NCI-H2029 (cell line): ENCODE measurements at regions not wholly inside any gene's neighbourhood (a gene's known extent, or its start where the extent isn't known, plus 50 kb on each side); places are given as distances from the start of the nearest gene placed in this dataset.

Experiments used
- DNase-seq: peaks from one replicate; lab custom pipeline; 2025; lab: John Stamatoyannopoulos, UW

- DNase-seq = no peak
Observed at GRCh38 chr12:126198516-126198915, 1133.3 kb downstream of the AACS start.

DNA sequence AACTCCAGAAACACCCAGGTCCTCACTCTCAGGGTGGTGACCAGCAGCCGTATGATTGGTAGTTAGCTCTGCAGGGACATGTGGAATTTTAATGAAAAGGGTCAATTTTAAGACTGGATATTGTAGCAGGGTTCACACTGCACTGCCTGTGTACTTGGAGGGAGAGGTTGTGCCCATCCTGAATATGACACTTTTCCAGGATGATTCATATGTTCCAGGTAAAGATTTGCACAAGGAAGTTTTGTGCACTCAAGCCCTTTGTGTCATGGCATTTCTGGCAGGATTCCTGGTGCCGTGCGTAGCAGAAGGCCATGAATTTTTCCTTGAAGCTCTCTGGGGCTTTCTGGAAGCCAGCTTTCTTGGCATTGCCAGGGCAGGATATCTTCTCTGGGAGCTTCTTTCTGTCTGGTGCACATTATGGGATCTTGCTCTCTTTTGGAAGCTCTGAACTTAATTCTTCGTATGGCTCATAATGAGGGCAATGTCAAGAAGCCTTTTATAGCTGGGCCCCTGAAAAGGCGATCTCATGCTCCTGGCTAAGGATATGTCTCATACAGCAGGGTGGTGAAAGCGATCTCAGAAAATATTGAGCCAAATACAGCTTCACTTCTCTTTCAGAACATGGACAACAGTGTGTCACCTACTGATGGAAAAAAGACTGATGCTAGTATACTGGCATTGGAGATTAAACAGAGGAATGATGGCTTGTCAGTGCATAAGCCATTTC lies 1133.9 kb downstream of the AACS start:
- no peak for DNase-seq

- DNase-seq = peak; percentile 8
Observed at GRCh38 chr12:126201981-126202537, 1136.8 kb downstream of the AACS start.

- DNase-seq = no peak
Observed at GRCh38 chr12:126204326-126204725, 1139.1 kb downstream of the AACS start.

- no peak for DNase-seq
Observed at GRCh38 chr12:126210026-126210425, 1144.8 kb downstream of the AACS start.

DNA sequence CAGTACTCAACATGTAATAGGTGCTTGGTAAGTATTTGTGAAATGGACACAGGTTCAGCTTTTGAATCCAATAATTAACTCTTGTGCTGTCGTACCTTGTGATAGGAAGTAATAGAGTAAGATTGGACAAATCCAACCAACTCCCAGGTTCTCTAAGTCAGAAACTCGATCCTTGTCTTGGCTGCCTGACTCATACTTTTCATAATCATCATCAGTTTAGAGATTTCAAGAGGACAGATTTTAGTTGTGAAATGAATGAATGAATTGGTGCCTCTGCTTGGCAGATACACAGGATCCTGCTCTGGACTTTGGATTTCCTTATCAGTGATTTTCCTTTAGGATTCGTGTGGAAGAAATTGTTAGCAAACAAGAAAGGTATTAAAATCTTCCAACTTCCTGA lies 1145.2 kb downstream of the AACS start:
- no peak for DNase-seq

GRCh38 chr12:126212824-126213223 lies 1147.6 kb downstream of the AACS start:
- no peak for DNase-seq

DNA sequence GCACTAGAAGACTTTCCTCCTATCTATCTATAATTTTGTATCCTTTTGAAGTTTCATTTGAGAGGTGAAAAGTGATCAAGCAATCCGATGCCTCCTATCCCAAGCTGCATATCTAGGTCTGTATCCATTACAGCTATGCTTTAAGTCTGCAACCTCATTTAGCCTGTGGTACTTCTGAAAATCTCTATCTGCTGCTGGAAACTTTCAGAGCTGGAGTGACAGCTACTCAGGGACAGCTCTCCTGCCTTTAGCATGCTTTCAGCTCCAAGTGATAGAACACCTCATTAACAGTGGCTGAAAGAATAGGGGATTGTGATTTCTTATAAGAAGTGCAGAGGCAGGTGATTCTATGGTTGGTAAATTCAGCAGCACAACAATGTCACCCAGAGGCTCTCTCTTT lies 1153.5 kb downstream of the AACS start:
- DNase-seq = no peak

- no peak for DNase-seq
Observed at GRCh38 chr12:126219139-126219538, 1153.9 kb downstream of the AACS start.

GRCh38 chr12:126219654-126220279 lies 1154.5 kb downstream of the AACS start:
- DNase-seq = no peak

DNA sequence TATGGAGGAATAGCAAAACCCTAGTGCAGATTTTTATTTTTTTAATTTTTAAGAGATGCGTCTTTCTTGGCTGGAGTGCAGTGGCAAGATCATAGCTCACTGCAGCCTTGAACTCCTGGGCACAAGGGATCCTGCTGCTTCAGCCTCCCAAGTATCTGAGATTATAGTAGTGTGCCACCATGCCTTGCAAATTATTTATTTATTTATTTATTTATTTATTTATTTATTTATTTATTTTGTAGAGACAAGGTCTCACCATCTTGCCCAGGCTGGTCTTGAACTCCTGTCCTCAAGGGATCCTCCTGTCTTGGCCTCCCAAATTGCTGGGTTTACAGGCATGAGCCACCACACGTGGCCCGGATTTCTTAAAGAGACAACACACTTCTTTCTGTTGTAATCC lies 1158.8 kb downstream of the AACS start:
- DNase-seq = no peak

GRCh38 chr12:126228936-126229335 lies 1163.7 kb downstream of the AACS start:
- no peak for DNase-seq

DNA sequence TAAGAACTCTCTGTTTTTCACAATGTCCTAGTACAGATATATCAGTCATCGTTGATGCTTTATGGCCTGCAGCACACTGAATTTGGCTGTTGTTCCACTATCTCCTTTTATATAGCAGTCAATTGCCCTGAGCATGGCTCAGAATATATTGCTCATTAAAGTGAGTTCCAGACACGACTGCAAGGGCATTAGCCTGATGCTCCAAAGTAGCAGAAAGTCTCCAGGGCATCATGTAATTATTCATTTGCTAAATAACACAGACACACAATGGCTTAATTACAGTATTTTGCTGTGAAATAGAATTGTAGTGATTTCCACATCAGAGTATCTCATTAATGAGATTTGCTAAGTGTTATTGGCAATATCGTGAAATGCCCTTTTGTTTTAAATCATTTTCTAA lies 1167.5 kb downstream of the AACS start:
- DNase-seq = no peak

DNA sequence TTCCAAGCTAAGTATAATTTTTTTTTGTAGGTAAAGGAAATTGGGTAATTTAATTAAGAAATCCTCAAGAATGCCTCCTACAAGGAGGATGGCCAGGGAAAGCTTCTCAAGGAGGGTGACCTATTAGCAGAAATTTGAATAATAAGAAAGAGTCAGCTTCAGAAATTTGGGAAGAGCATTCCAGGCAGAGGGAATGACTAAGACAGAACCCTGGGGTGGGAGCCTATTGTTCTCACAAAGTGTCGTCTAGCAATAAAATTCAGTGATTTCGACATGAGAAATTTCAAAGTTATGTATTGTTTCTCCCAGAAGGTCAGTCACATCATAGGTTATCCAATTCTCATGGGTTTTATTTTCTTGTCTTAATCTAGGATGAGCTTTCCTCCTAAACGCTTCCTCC lies 1168.4 kb downstream of the AACS start:
- DNase-seq = no peak

GRCh38 chr12:126243814-126244440 lies 1178.7 kb downstream of the AACS start:
- DNase-seq = no peak

GRCh38 chr12:126247936-126248335 lies 1182.7 kb downstream of the AACS start:
- DNase-seq = no peak

DNA sequence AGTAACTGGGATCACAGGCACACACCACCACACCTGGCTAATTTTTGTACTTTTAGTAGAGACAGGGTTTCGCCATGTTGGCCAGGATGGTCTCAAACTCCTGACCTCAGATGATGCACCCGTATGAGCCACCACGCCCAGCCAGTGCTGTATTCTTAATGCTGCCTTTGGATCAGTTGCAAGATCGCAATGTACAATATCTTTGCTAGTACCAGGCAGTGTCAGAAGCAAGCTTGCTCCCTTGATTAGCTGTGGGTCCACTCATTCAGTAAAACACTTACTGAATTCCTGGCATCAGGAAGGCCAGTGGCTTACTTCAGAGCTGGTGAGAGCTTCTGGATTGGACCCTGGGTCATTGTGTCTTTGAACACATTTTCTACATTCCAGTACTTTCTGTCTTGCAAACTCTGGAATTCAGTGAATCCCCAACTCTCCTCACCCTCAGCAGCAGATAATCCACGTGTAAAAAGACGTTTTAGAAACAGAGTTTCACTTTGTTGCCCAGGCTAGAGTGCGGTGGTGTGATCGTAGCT lies 1183.7 kb downstream of the AACS start:
- no peak for DNase-seq

GRCh38 chr12:126258190-126258589 lies 1193.0 kb downstream of the AACS start:
- no peak for DNase-seq

DNA sequence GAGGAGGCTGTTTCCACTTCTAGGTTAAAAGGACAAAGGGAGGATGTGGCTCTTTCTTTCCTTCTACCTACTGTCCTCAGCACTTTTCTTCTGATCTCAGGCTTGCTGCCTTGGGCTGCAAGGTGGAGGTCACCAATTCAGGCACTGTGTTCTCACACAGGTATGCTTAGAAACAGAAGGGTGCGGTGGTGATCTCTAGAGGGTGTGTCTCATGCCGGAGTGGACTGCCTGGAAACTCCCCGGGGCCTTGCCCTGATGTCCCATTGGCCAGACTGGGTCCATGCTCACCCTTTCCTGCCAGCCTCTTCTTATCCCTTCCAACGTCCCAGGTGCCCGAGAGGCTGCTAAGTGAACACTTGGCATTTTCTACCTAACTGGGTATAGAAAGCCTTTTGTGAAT lies 1197.6 kb downstream of the AACS start:
- DNase-seq = no peak

DNA sequence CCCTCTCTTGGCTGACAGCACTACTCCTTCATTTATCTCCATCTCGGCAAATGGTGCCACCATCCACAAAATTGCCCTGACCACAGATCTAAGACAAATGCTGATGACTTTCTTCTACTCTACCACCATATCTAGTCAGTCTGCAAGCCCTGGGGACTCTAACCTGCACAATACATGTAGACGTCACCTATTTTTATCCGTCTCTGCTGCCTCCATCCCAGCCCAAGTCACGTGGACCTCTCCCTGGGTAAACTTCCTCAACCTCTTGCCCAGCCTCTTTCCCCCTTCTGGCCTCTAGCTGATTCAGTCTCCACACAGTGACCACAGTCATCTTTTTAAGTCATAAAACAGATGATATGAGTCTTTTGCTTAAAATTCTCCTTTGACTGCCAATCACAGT lies 1203.0 kb downstream of the AACS start:
- DNase-seq = no peak

GRCh38 chr12:126271159-126271558 lies 1205.9 kb downstream of the AACS start:
- no peak for DNase-seq

- no peak for DNase-seq
Observed at GRCh38 chr12:126282691-126283090, 1217.5 kb downstream of the AACS start.

GRCh38 chr12:126286203-126286602 lies 1221.0 kb downstream of the AACS start:
- DNase-seq = peak; percentile 14
